Vagina (tissue), 2 donors: ENCODE measurements at regions not wholly inside any gene's neighbourhood (a gene's known extent, or its start where the extent isn't known, plus 50 kb on each side); places are given as distances from the start of the nearest gene placed in this dataset.
A peak's percentile ranks its signal among the peaks of the same experiment; 100 is the strongest.

Source experiments
- DNase-seq, 2 donors: peaks; one replicate each; pipeline ENCODE4 v3.0.0-alpha.2; 2017; ENCODE audit errors: extremely low spot score in 2 of 2
- H3K27ac ChIP-seq: fragments of 200-600 bp; sonication (generic); one replicate; pipeline ENCODE4 v1.5.1; 2019
- H3K27me3 ChIP-seq: fragments of 200-600 bp; sonication (generic); one replicate; pipeline ENCODE4 v1.5.1; 2019
- H3K36me3 ChIP-seq, 2 donors: fragments of 200-600 bp; sonication (generic); one replicate each; pipeline ENCODE4 v1.5.1; 2017 to 2019
- H3K4me1 ChIP-seq: fragments of 200-600 bp; sonication (generic); one replicate; pipeline ENCODE4 v1.5.1; 2019
- H3K4me3 ChIP-seq, 2 donors: fragments of 200-600 bp; sonication (generic); 1 replicate in 1 of 2; 2 replicates in 1 of 2; pipeline ENCODE4 v1.5.1; 2016 to 2019
- H3K9me3 ChIP-seq: fragments of 200-600 bp; sonication (generic); one replicate; pipeline ENCODE4 v1.5.1; 2019
- CTCF ChIP-seq, 3 experiments: fragments of 450-650 bp in 2 of 3; fragments of 200-600 bp in 1 of 3; sonication (generic) in 1 of 3; IDR thresholded peaks; one replicate each; pipeline ENCODE4 v1.5.1; 2017 to 2019; ENCODE audit warnings: antibody characterized with exemption in 3 of 3, mild to moderate bottlenecking in 2 of 3, moderate library complexity in 2 of 3
- POLR2A ChIP-seq, 2 donors: fragments of 450-650 bp; IDR thresholded peaks; one replicate each; pipeline ENCODE4 v1.6.1; 2017; ENCODE audit warnings: antibody characterized with exemption in 2 of 2, mild to moderate bottlenecking in 2 of 2, moderate library complexity in 2 of 2
- POLR2AphosphoS5 ChIP-seq, 2 donors: sonication (generic); formaldehyde crosslinking; IDR thresholded peaks; one replicate each; pipeline ENCODE4 v1.9.0; 2017; ENCODE audit warnings: antibody characterized with exemption in 2 of 2, mild to moderate bottlenecking in 2 of 2, low read depth in 1 of 2; ENCODE audit not compliant: insufficient read depth in 1 of 2
- intact Hi-C: fragments of 100-400 bp; cut with DNase I; formaldehyde crosslinking; loops from one replicate; pipeline ENCODE4 v1.15.1; 2023

- Histone ChIP-seq H3K9me3 (no peaks in the 10 kb centered on the region), H3K36me3 (peaks cover 0 to 7% of the 10 kb centered on the region in 2 donors), H3K27me3 (no peaks in the 10 kb centered on the region), H3K4me3 (no peak overlapping the region), H3K4me1 (peaks cover 73% of the 10 kb centered on the region), H3K27ac (no peak overlapping the region)
- TF ChIP-seq POLR2A (IDR thresholded peaks at IDR 0.05) (no peak), CTCF (IDR thresholded peaks at IDR 0.05) (no peak), POLR2AphosphoS5 (IDR thresholded peaks at IDR 0.05; ENCODE audit: insufficient read depth in 1 of 2, low read depth in 1 of 2) (no peak)
- intact Hi-C loops: no loop called here
- DNase-seq: no peak
Measured at GRCh38 chr7:131076032-131076431, 251.6 kb upstream of the MKLN1 start.

- intact Hi-C loops: no loop called here
- H3K4me1 ChIP-seq: peaks cover 74% of the 10 kb centered on the region
- no peaks in the 10 kb centered on the region for H3K9me3 ChIP-seq
- DNase-seq: no peak
- no peaks in the 10 kb centered on the region for H3K27me3 ChIP-seq
- TF ChIP-seq POLR2AphosphoS5 (IDR thresholded peaks at IDR 0.05; ENCODE audit: insufficient read depth in 1 of 2, low read depth in 1 of 2): no peak
- no peak for TF ChIP-seq POLR2A (IDR thresholded peaks at IDR 0.05)
- no peak for TF ChIP-seq CTCF (IDR thresholded peaks at IDR 0.05)
- peak overlapping the region; percentile 9 for H3K27ac ChIP-seq
- peaks cover 0 to 7% of the 10 kb centered on the region in 2 donors for H3K36me3 ChIP-seq
- H3K4me3 ChIP-seq: no peak overlapping the region
Measured at GRCh38 chr7:131076711-131077181, 250.9 kb upstream of the MKLN1 start.

- no peak overlapping the region for H3K27ac ChIP-seq
- TF ChIP-seq POLR2A (IDR thresholded peaks at IDR 0.05) (no peak), CTCF (IDR thresholded peaks at IDR 0.05) (no peak), POLR2AphosphoS5 (IDR thresholded peaks at IDR 0.05; ENCODE audit: insufficient read depth in 1 of 2, low read depth in 1 of 2) (no peak)
- no peak for DNase-seq
- no peak overlapping the region for H3K4me3 ChIP-seq
- intact Hi-C loops: no loop called here
- H3K36me3 ChIP-seq: peaks cover 0 to 7% of the 10 kb centered on the region in 2 donors
- H3K9me3 ChIP-seq: no peaks in the 10 kb centered on the region
- peaks cover 75% of the 10 kb centered on the region for H3K4me1 ChIP-seq
- no peaks in the 10 kb centered on the region for H3K27me3 ChIP-seq
Measured at GRCh38 chr7:131077735-131078134, 249.9 kb upstream of the MKLN1 start.

- Histone ChIP-seq H3K36me3 (peaks cover 0 to 7% of the 10 kb centered on the region in 2 donors), H3K27me3 (no peaks in the 10 kb centered on the region), H3K4me1 (peaks cover 87% of the 10 kb centered on the region), H3K4me3 (no peak overlapping the region), H3K27ac (no peak overlapping the region), H3K9me3 (no peaks in the 10 kb centered on the region)
- intact Hi-C loops: no loop called here
- TF ChIP-seq POLR2AphosphoS5 (IDR thresholded peaks at IDR 0.05; ENCODE audit: insufficient read depth in 1 of 2, low read depth in 1 of 2): no peak
- no peak for TF ChIP-seq POLR2A (IDR thresholded peaks at IDR 0.05)
- no peak for TF ChIP-seq CTCF (IDR thresholded peaks at IDR 0.05)
- no peak for DNase-seq
Measured at GRCh38 chr7:131080754-131081153, 246.9 kb upstream of the MKLN1 start.

GRCh38 chr7:131081308-131081707 is 246.4 kb upstream of the MKLN1 start:
- H3K4me1 ChIP-seq: peaks cover 89% of the 10 kb centered on the region

More at GRCh38 chr7:131081308-131081707, 246.4 kb upstream of the MKLN1 start:
- DNase-seq: no peak
- TF ChIP-seq CTCF (IDR thresholded peaks at IDR 0.05): no peak
- TF ChIP-seq POLR2AphosphoS5 (IDR thresholded peaks at IDR 0.05; ENCODE audit: insufficient read depth in 1 of 2, low read depth in 1 of 2): no peak
- no peak for TF ChIP-seq POLR2A (IDR thresholded peaks at IDR 0.05)
- peaks cover 0 to 7% of the 10 kb centered on the region in 2 donors for H3K36me3 ChIP-seq
- no peaks in the 10 kb centered on the region for H3K9me3 ChIP-seq
- H3K27ac ChIP-seq: no peak overlapping the region
- H3K4me3 ChIP-seq: no peak overlapping the region
- intact Hi-C loops: no loop called here
- no peaks in the 10 kb centered on the region for H3K27me3 ChIP-seq
